GM06990 (cell line): ENCODE measurements at regions not wholly inside any gene's neighbourhood (a gene's known extent, or its start where the extent isn't known, plus 50 kb on each side); places are given as distances from the start of the nearest gene placed in this dataset.
"Not testable (repeated sequence)": the region's sequence is repeated elsewhere in the genome, so short reads cannot be mapped to it uniquely, and the experiment has no call there.

Experiments used
- DNase-seq: peaks from one replicate; pipeline ENCODE4 v3.0.0-alpha.2; 2011; ENCODE audit not compliant: insufficient read length; ENCODE audit errors: extremely low read depth
- H3K27me3 ChIP-seq: replicated peaks from 2 replicates; pipeline ENCODE4 v1.6.0; 2011; ENCODE audit warnings: low read length; ENCODE audit not compliant: control insufficient read depth, insufficient read depth
- H3K36me3 ChIP-seq: 2 replicates; pipeline ENCODE4 v1.5.1; 2011; ENCODE audit warnings: low read length; ENCODE audit not compliant: control insufficient read depth, insufficient read depth
- H3K4me3 ChIP-seq: replicated peaks from 2 replicates; pipeline ENCODE4 v1.5.1; 2011; ENCODE audit warnings: low read depth, mild to moderate bottlenecking, control low read depth, low read length
- TF ChIP-seq, protein P1 (sequence below): IDR thresholded peaks from 2 replicates; pipeline ENCODE4 v1.5.1; 2011; ENCODE audit warnings: low read length, control low read depth, mild to moderate bottlenecking, inconsistent platforms; ENCODE audit not compliant: insufficient read depth, poor library complexity, severe bottlenecking

DNA sequence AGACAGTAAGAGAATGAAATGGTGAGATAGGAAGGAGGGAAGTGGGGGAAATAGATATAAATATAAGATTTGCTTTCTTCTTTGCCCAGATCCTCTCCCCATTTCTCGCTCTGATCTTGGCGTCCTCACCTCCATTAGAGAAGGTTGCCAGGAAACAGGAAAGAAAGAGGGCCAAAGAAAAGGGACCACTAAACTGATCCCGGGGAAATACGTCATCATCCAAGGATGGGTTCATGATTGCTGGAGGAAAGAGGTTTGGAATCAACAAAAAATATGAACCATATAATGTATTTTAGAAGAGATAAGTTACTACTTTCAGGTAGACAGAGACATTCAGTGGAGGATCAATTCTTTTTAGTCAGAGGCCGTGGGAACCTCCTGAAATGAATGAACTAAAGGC is 536.0 kb downstream of the HAPSTR1 start:
- no peaks in the 10 kb centered on the region for H3K27me3 ChIP-seq
- TF ChIP-seq, protein P1, sequence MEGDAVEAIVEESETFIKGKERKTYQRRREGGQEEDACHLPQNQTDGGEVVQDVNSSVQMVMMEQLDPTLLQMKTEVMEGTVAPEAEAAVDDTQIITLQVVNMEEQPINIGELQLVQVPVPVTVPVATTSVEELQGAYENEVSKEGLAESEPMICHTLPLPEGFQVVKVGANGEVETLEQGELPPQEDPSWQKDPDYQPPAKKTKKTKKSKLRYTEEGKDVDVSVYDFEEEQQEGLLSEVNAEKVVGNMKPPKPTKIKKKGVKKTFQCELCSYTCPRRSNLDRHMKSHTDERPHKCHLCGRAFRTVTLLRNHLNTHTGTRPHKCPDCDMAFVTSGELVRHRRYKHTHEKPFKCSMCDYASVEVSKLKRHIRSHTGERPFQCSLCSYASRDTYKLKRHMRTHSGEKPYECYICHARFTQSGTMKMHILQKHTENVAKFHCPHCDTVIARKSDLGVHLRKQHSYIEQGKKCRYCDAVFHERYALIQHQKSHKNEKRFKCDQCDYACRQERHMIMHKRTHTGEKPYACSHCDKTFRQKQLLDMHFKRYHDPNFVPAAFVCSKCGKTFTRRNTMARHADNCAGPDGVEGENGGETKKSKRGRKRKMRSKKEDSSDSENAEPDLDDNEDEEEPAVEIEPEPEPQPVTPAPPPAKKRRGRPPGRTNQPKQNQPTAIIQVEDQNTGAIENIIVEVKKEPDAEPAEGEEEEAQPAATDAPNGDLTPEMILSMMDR: no peak
- no peaks in the 10 kb centered on the region for H3K36me3 ChIP-seq
- H3K4me3 ChIP-seq: no peak overlapping the region
- no peak for DNase-seq

DNA sequence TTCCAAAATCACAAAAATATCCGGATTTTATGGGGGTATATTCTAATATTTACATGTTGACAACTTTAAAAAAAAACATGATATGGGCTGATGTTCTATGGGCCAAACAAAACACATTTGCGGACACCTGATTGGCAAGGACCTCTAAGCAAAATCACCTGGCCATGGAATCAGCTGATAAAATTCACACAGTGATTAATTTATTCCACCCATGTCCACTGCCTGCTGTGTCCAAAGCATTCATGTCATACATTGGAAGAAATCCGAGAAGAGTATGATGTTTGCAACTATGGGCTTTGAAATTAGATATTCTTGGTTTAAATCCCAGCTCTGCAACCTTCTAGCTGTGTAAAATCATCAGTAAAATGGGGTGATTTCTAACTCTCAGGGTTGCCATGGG is 538.7 kb downstream of the HAPSTR1 start:
- Histone ChIP-seq H3K27me3 (no peaks in the 10 kb centered on the region), H3K4me3 (no peak overlapping the region), H3K36me3 (no peaks in the 10 kb centered on the region)
- no peak for DNase-seq
- TF ChIP-seq, protein P1: no peak

DNA sequence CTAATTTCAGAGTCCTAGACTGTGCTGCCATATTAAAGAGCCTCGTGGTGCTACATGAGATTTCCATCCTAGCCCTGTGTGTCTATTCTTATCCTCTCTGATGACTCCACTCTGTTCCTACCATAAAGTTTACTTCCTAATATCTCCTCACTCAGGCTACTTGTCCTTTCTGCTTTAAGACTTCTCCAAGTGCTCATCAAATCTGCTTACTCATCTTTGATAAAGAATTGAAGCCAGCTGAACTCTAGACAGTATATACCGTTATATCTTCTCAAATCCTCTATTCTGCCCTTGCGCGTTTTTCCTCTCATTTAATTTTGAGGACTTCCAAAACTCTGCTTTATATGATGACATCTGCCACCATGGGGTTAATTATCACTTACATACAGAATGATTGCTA is 539.5 kb downstream of the HAPSTR1 start:
- H3K4me3 ChIP-seq: no peak overlapping the region
- H3K27me3 ChIP-seq: no peaks in the 10 kb centered on the region
- TF ChIP-seq, protein P1: no peak
- no peak for DNase-seq
- no peaks in the 10 kb centered on the region for H3K36me3 ChIP-seq

DNA sequence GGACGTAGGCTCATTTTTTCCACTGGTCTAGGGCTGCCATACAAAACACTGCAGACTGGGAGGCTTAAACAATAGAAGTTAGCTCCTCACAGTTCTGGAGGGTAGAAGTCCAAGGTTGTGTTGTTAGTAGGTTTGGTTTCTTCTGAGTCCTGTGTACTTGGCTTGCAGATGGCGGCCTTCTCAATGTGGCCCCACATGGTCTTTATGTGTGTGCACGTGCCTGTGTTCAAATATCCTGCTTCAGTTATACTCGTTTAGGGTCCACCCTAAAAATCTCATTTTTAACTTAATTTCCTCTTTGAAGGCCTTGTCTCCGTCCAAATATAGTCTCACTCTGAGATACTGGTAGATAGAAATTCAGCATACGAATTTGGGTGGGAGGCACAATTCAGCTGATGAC is 542.4 kb downstream of the HAPSTR1 start:
- H3K4me3 ChIP-seq: no peak overlapping the region
- H3K36me3 ChIP-seq: no peaks in the 10 kb centered on the region
- no peak for DNase-seq
- H3K27me3 ChIP-seq: no peaks in the 10 kb centered on the region
- TF ChIP-seq, protein P1: no peak

DNA sequence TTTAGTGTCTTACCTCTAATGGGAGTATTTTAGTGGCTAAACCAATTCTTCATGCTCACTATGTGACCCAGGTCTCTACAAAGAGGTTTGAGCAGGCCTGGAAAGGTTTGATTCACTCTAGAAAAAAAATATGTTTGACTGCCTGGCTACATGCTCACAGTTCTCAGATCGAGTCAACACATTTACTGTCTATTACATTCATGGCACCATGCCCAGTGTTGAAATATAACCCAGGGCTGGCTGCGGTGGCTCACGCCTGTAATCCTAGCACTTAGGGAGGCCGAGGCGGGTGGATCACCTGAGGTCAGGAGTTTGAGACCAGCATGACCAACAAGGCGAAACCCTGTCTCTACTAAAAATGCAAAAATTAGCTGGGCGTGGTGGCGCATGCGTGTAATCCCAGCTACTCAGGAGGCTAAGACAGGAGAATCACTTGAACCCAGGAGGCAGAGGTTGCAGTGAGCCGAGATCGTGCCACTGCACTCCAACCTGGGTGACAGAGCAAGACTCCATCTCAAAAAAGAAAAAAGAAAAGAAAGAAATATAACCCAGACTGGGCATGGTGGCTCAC is 543.8 kb downstream of the HAPSTR1 start:
- H3K27me3 ChIP-seq, DNase-seq, H3K4me3 ChIP-seq, H3K36me3 ChIP-seq: not testable (repeated sequence)

DNA sequence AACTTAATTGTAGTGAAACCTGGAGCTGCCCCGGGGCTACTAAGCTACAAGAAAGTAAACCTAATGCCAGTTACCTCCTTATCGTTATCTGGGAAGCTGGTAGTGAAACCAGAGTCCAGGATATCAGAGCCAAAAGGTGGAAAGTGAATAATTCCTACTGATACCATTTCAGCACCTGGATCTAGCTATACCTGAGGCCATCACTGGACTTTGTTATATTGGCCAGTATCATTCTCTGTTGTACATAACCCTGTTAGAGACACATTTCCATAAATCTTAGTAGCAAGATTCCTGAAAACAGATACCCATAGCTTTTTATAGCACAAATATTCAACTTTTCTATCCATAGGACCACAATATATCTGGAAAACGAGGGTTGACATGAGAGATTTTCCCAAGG is 538.0 kb downstream of the GRIN2A start:
- H3K4me3 ChIP-seq: no peak overlapping the region
- no peaks in the 10 kb centered on the region for H3K36me3 ChIP-seq
- TF ChIP-seq, protein P1: no peak
- H3K27me3 ChIP-seq: no peaks in the 10 kb centered on the region; the same call in 1 of the 2 replicates
- DNase-seq: no peak
